Esophagus squamous epithelium (tissue), 4 donors: ENCODE measurements at regions not wholly inside any gene's neighbourhood (a gene's known extent, or its start where the extent isn't known, plus 50 kb on each side); places are given as distances from the start of the nearest gene placed in this dataset.

Experiments
- POLR2A ChIP-seq, 4 donors: fragments of 450-650 bp; IDR thresholded peaks; one replicate each; pipeline ENCODE4 v1.6.1; 2017; ENCODE audit warnings: antibody characterized with exemption in 4 of 4, mild to moderate bottlenecking in 4 of 4, moderate library complexity in 3 of 4
- TF ChIP-seq, protein P1 (sequence below), 6 experiments: fragments of 450-650 bp in 4 of 6; fragments of 200-600 bp in 2 of 6; sonication (generic) in 2 of 6; IDR thresholded peaks; one replicate each; pipeline ENCODE4 v1.5.1; 2016 to 2019; ENCODE audit warnings: antibody characterized with exemption in 6 of 6, mild to moderate bottlenecking in 4 of 6, moderate library complexity in 4 of 6

- TF ChIP-seq, protein P1, sequence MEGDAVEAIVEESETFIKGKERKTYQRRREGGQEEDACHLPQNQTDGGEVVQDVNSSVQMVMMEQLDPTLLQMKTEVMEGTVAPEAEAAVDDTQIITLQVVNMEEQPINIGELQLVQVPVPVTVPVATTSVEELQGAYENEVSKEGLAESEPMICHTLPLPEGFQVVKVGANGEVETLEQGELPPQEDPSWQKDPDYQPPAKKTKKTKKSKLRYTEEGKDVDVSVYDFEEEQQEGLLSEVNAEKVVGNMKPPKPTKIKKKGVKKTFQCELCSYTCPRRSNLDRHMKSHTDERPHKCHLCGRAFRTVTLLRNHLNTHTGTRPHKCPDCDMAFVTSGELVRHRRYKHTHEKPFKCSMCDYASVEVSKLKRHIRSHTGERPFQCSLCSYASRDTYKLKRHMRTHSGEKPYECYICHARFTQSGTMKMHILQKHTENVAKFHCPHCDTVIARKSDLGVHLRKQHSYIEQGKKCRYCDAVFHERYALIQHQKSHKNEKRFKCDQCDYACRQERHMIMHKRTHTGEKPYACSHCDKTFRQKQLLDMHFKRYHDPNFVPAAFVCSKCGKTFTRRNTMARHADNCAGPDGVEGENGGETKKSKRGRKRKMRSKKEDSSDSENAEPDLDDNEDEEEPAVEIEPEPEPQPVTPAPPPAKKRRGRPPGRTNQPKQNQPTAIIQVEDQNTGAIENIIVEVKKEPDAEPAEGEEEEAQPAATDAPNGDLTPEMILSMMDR (IDR thresholded peaks at IDR 0.05) = no peak
- TF ChIP-seq POLR2A (IDR thresholded peaks at IDR 0.05) = no peak
Observed at GRCh38 chr22:19659805-19660345, 54.4 kb upstream of the SEPTIN5 start.
